Suprapubic skin (tissue), 3 donors: ENCODE measurements at regions not wholly inside any gene's neighbourhood (a gene's known extent, or its start where the extent isn't known, plus 50 kb on each side); places are given as distances from the start of the nearest gene placed in this dataset.

Experiments used
- CTCF ChIP-seq, 2 donors: fragments of 200-600 bp in 1 of 2; fragments of 450-650 bp in 1 of 2; sonication (generic) in 1 of 2; IDR thresholded peaks; one replicate each; pipeline ENCODE4 v1.5.1; 2016 to 2019; ENCODE audit warnings: antibody characterized with exemption in 2 of 2, mild to moderate bottlenecking in 1 of 2, moderate library complexity in 1 of 2
- POLR2AphosphoS5 ChIP-seq, 3 donors: sonication (generic); formaldehyde crosslinking; IDR thresholded peaks; one replicate each; pipeline ENCODE4 v1.6.1; 2017; ENCODE audit warnings: antibody characterized with exemption in 3 of 3

GRCh38 chr13:50078895-50079654 lies 63.8 kb downstream of the KCNRG start:
- TF ChIP-seq CTCF (IDR thresholded peaks at IDR 0.05) (no peak), POLR2AphosphoS5 (IDR thresholded peaks at IDR 0.05) (no peak)
